Islet of Langerhans (tissue), 1 donor: ENCODE measurements at regions not wholly inside any gene's neighbourhood (a gene's known extent, or its start where the extent isn't known, plus 50 kb on each side); places are given as distances from the start of the nearest gene placed in this dataset.
"Not testable (repeated sequence)": the region's sequence is repeated elsewhere in the genome, so short reads cannot be mapped to it uniquely, and the experiment has no call there.

ENCODE experiments used
- FAIRE-seq: peaks from one replicate; lab custom pipeline; 2011; peaks lifted over from hg19 to GRCh38; lab: Jason Lieb, UNC

- no peak for FAIRE-seq
Measured at GRCh38 chr7:113216038-113216437, 97.7 kb upstream of the SMIM30 start.

GRCh38 chr7:113209449-113210203 is 91.3 kb upstream of the SMIM30 start:
- FAIRE-seq = no peak

GRCh38 chr7:113207931-113208330 is 89.6 kb upstream of the SMIM30 start:
- FAIRE-seq = no peak

- no peak for FAIRE-seq
Measured at GRCh38 chr7:113207441-113207840, 89.1 kb upstream of the SMIM30 start.

GRCh38 chr7:113204415-113204814 is 86.1 kb upstream of the SMIM30 start:
- no peak for FAIRE-seq

GRCh38 chr7:113202284-113202683 is 83.9 kb upstream of the SMIM30 start:
- no peak for FAIRE-seq

GRCh38 chr7:113200281-113200680 is 81.9 kb upstream of the SMIM30 start:
- no peak for FAIRE-seq

- FAIRE-seq = no peak
Measured at GRCh38 chr7:113199841-113200240, 81.5 kb upstream of the SMIM30 start.

GRCh38 chr7:113199136-113199535 is 80.8 kb upstream of the SMIM30 start:
- no peak for FAIRE-seq

- no peak for FAIRE-seq
Measured at GRCh38 chr7:113198226-113198625, 79.9 kb upstream of the SMIM30 start.

GRCh38 chr7:113197274-113197673 is 78.9 kb upstream of the SMIM30 start:
- no peak for FAIRE-seq

GRCh38 chr7:113188396-113188795 is 70.0 kb upstream of the SMIM30 start:
- no peak for FAIRE-seq

- no peak for FAIRE-seq
Measured at GRCh38 chr7:113179313-113179712, 61.0 kb upstream of the SMIM30 start.

- no peak for FAIRE-seq
Measured at GRCh38 chr7:113176836-113177235, 58.5 kb upstream of the SMIM30 start.

- FAIRE-seq = not testable (repeated sequence)
Measured at GRCh38 chr7:113176180-113176579, 57.8 kb upstream of the SMIM30 start.

GRCh38 chr7:113175525-113176104 is 57.3 kb upstream of the SMIM30 start:
- FAIRE-seq = no peak

- no peak for FAIRE-seq
Measured at GRCh38 chr7:113172726-113173125, 54.4 kb upstream of the SMIM30 start.

- FAIRE-seq = no peak
Measured at GRCh38 chr7:113170591-113170990, 52.2 kb upstream of the SMIM30 start.
